ENCODE measurements at regions not wholly inside any gene's neighbourhood (a gene's known extent, or its start where the extent isn't known, plus 50 kb on each side); places are given as distances from the start of the nearest gene placed in this dataset.
"Not testable (repeated sequence)": the region's sequence is repeated elsewhere in the genome, so short reads cannot be mapped to it uniquely, and the experiment has no call there.

DNA sequence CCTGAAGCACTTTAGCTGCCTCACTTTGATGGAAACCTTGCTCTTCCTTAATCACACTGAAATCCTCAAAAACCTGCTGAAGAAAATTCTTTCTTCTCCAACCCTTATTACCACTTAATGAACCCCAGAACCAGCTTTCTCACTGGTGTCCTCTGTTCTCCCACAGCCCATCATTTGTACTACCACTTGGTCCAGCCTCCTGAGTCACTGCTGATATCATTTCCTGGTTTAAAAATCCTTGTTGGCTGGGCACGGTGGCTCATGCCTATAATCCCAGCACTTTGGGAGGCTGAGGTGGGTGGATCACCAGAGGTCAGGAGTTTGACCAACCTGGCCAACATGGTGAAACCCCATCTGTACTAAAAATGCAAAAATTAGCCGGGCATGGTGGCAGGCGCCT is 418.6 kb upstream of the KCNMB2 start:
- Histone ChIP-seq H3K27me3 (no peaks in the 10 kb centered on the region), H3K4me3 (no peak overlapping the region), H3K4me1 (ENCODE audit: insufficient read depth) (no peaks in the 10 kb centered on the region), H3K36me3 (no peaks in the 10 kb centered on the region), H3K27ac (no peak overlapping the region), H3K9me3 (no peaks in the 10 kb centered on the region)
- intact Hi-C loops (cut with DNase I): no loop called here
- TF ChIP-seq POLR2A (IDR thresholded peaks at IDR 0.05): no peak
- no peak for TF ChIP-seq EP300 (IDR thresholded peaks at IDR 0.05)
- TF ChIP-seq, protein P1, sequence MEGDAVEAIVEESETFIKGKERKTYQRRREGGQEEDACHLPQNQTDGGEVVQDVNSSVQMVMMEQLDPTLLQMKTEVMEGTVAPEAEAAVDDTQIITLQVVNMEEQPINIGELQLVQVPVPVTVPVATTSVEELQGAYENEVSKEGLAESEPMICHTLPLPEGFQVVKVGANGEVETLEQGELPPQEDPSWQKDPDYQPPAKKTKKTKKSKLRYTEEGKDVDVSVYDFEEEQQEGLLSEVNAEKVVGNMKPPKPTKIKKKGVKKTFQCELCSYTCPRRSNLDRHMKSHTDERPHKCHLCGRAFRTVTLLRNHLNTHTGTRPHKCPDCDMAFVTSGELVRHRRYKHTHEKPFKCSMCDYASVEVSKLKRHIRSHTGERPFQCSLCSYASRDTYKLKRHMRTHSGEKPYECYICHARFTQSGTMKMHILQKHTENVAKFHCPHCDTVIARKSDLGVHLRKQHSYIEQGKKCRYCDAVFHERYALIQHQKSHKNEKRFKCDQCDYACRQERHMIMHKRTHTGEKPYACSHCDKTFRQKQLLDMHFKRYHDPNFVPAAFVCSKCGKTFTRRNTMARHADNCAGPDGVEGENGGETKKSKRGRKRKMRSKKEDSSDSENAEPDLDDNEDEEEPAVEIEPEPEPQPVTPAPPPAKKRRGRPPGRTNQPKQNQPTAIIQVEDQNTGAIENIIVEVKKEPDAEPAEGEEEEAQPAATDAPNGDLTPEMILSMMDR (IDR thresholded peaks at IDR 0.05): no peak
- no peak for DNase-seq
- 94 to 97% (median 94%) methylated on average over 3 of the region's 3 CpGs for WGBS, 3 donors

DNA sequence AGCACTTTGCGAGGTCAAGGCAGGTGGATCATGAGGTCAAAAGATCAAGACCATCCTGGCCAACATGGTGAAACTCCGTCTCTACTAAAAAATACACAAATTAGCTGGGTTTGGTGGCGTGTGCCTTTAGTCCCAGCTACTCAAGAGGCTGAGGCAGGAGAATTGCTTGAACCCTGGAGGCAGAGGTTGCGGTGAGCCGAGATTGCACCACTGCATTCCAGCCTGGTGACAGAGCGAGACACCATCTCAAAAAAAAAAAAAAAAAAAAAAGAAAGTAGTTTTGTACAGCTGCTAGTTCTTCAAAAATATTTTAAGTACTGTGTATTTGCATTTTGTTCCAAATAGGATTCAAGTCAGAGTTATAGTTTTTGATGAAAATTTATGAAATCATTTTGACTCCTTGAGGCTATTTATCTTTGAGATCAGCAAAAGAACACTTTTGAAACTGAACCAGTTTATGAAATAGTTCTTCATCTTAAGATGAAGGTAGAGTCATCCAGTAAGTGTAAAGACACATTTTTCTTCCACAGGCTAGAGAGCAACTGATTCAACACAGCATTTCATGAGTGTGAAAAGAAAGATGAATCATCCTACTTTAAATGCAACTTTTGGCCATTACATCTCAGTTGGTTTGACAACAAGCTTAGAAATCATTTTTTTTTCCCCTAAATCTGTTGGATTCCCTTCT is 416.5 kb upstream of the KCNMB2 start:
- DNase-seq; H3K9me3 ChIP-seq; H3K4me3 ChIP-seq; H3K36me3 ChIP-seq; H3K4me1 ChIP-seq (ENCODE audit: insufficient read depth); intact Hi-C loops (cut with DNase I); H3K27ac ChIP-seq; H3K27me3 ChIP-seq: not testable (repeated sequence)
- 83 to 98% (median 91%) methylated on average over 6 of the region's 6 CpGs for WGBS, 3 donors

DNA sequence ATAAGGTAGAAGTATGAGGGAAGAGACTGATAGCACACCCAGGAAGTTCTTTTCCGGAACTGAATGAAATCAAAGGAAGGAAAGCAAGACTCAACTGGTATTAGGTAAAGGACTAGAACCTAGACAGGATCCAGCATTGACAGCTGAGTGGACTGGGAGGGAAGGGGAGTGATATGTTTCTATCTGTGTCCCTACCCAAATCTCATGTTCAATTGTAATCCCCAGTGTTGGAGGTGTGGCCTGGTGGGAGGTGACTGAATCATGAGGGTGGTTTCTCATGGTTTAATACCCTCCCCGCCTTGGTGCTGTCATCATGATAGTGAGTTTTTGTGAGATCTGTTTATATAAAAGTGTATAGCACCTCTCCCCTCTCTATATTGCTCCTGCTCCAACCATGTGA is 415.9 kb upstream of the KCNMB2 start:
- Histone ChIP-seq H3K27ac (no peak overlapping the region), H3K27me3 (no peaks in the 10 kb centered on the region), H3K4me1 (ENCODE audit: insufficient read depth) (no peaks in the 10 kb centered on the region), H3K9me3 (no peaks in the 10 kb centered on the region), H3K36me3 (no peaks in the 10 kb centered on the region), H3K4me3 (no peak overlapping the region)
- TF ChIP-seq EP300 (IDR thresholded peaks at IDR 0.05) (no peak), POLR2A (IDR thresholded peaks at IDR 0.05) (no peak)
- TF ChIP-seq, protein P1 (IDR thresholded peaks at IDR 0.05): no peak
- no peak for DNase-seq
- intact Hi-C loops (cut with DNase I): no loop called here
- 94 to 96% (median 95%) methylated on average over 2 of the region's 2 CpGs for WGBS, 3 donors

DNA sequence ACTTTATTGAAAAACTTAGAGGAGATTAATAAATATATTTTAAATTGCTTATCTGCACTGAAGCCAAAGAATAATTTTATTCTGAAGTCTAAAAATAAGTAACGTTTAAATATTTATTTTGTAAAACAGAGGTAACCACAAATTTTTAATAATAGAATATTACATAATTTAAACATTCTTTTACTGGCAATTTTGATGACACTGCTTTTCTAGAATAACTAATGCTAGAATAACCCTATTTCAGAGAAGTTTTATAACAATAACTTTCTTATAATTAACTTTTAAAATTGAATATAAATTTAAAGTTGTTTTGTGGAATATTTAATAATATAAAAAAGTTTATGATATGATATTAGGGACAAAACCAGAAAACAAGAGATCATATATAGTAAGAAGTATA is 409.6 kb upstream of the KCNMB2 start:
- TF ChIP-seq POLR2A (IDR thresholded peaks at IDR 0.05) (no peak), EP300 (IDR thresholded peaks at IDR 0.05) (no peak)
- TF ChIP-seq, protein P1 (IDR thresholded peaks at IDR 0.05): no peak
- no peaks in the 10 kb centered on the region for H3K27me3 ChIP-seq
- no peaks in the 10 kb centered on the region for H3K36me3 ChIP-seq
- WGBS, 3 donors: 13 to 33% (median 22%) methylated on average over 1 of the region's 1 CpG
- H3K9me3 ChIP-seq: no peaks in the 10 kb centered on the region
- H3K27ac ChIP-seq: no peak overlapping the region
- H3K4me3 ChIP-seq: no peak overlapping the region
- intact Hi-C loops (cut with DNase I): no loop called here
- no peaks in the 10 kb centered on the region for H3K4me1 ChIP-seq (ENCODE audit: insufficient read depth)
- no peak for DNase-seq

DNA sequence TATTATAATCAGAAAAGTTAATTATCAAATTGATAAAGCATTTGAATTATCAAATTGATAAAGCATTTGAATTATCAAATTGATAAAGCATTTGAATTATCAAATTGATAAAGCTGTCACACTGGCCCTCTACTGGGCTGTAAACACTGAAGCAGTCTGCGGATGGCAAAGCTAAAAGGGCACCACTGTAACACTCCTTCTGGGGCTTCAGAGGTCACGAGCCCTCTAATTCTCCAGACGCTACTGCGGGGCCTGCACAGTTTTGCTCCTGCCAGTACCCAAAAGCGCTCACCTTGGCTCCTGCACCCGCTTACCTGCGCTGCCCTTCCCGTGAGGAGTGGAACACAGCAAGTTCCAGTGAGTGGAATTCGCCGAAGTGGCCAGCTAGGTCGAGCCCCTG is 409.0 kb upstream of the KCNMB2 start:
- 94 to 96% (median 95%) methylated on average over 11 of the region's 11 CpGs for WGBS, 3 donors
- intact Hi-C loops (cut with DNase I): no loop called here
- no peak for TF ChIP-seq POLR2A (IDR thresholded peaks at IDR 0.05)
- TF ChIP-seq, protein P1 (IDR thresholded peaks at IDR 0.05): no peak
- TF ChIP-seq EP300 (IDR thresholded peaks at IDR 0.05): no peak
- Histone ChIP-seq H3K4me3 (no peak overlapping the region), H3K9me3 (no peaks in the 10 kb centered on the region), H3K36me3 (no peaks in the 10 kb centered on the region), H3K27me3 (no peaks in the 10 kb centered on the region), H3K27ac (no peak overlapping the region), H3K4me1 (ENCODE audit: insufficient read depth) (no peaks in the 10 kb centered on the region)
- DNase-seq: no peak

Data from ovary (tissue), 7 donors.